K562 (cell line): ENCODE measurements at regions not wholly inside any gene's neighbourhood (a gene's known extent, or its start where the extent isn't known, plus 50 kb on each side); places are given as distances from the start of the nearest gene placed in this dataset.

Experiments used
- ATAC-seq: fragments of 200-7000 bp; cut with Tn5 transposase; 3 replicates; pipeline ENCODE4 v1.9.1; 2020; ENCODE audit warnings: moderate library complexity
- BruUV-seq: library from RNA; stranded (reverse); fragments of 400-500 nt; replicated peaks from 2 replicates; lab custom pipeline; 2021; lab: Mats Ljungman, UMichigan
- CTCF ChIA-PET: fragments of 300-600 bp; formaldehyde crosslinking; extraction: SDS; loops from one replicate; lab custom pipeline; 2021; ENCODE audit warnings: low intra/inter-chr PET ratio; lab: Yijun Ruan, JAX
- POLR2A ChIA-PET: fragments of 300-600, 350-650 bp; sonication (Branson Sonifier 250); formaldehyde crosslinking; extraction: SDS; loops from one replicate; lab custom pipeline; 2021; ENCODE audit warnings: antibody characterized with exemption, inconsistent platforms; lab: Yijun Ruan, JAX
- DNase-seq, 4 experiments: peaks; one replicate each; pipeline versions ENCODE4 v3.0.0 to v3.0.0-alpha.2; 2011 to 2018; ENCODE audit warnings: low spot score in 3 of 4, mixed read lengths in 3 of 4; ENCODE audit errors: extremely low read depth in 1 of 4
- FAIRE-seq: peaks from 2 replicates; lab custom pipeline; 2011; peaks lifted over from hg19 to GRCh38; lab: Jason Lieb, UNC
- H2AFZ ChIP-seq: 2 replicates; pipeline ENCODE4 v1.6.0; 2011; ENCODE audit warnings: low read depth, low read length, control low read depth, inconsistent platforms
- H3K27ac ChIP-seq: fragments of 200-600 bp; 3 replicates; pipeline ENCODE4 v1.8.0; 2011; ENCODE audit warnings: low read depth, mild to moderate bottlenecking, control low read depth, inconsistent platforms, low read length, moderate library complexity, mixed read lengths; ENCODE audit errors: extremely low read depth
- H3K27me3 ChIP-seq, 2 experiments: fragments of 300-600 bp in 1 of 2; 2 replicates in 1 of 2; 3 replicates in 1 of 2; pipeline versions ENCODE4 v1.6.0 to v1.8.0; 2011; ENCODE audit warnings: inconsistent platforms in 2 of 2, low read length in 2 of 2, mild to moderate bottlenecking in 1 of 2, mixed read lengths in 1 of 2, moderate library complexity in 1 of 2; ENCODE audit not compliant: control insufficient read depth in 2 of 2, insufficient read depth in 2 of 2
- H3K36me3 ChIP-seq: fragments of 300-600 bp; 3 replicates; pipeline ENCODE4 v1.8.0; 2011; ENCODE audit warnings: mild to moderate bottlenecking, low read length, inconsistent platforms; ENCODE audit not compliant: control insufficient read depth, insufficient read depth
- H3K4me1 ChIP-seq, 2 experiments: fragments of 200-600 bp in 1 of 2; replicated peaks in 1 of 2; 2 replicates in 1 of 2; 3 replicates in 1 of 2; pipeline versions ENCODE4 v1.5.1 to v1.8.0; 2011; ENCODE audit warnings: inconsistent platforms in 2 of 2, low read length in 2 of 2, mild to moderate bottlenecking in 1 of 2, mixed read lengths in 1 of 2, moderate library complexity in 1 of 2; ENCODE audit not compliant: control insufficient read depth in 2 of 2, insufficient read depth in 2 of 2
- H3K4me2 ChIP-seq: 2 replicates; pipeline ENCODE4 v1.6.1; 2011; ENCODE audit warnings: low read length, control low read depth, inconsistent platforms, mixed read lengths; ENCODE audit not compliant: insufficient read depth
- H3K4me3 ChIP-seq: fragments of 200-600 bp; sonication (generic), shearing (Covaris generic); 2 replicates; pipeline ENCODE4 v1.5.1; 2016; ENCODE audit warnings: control low read depth, inconsistent platforms
- H3K79me2 ChIP-seq: fragments of 200-600 bp; 3 replicates; pipeline ENCODE4 v1.8.0; 2011; ENCODE audit warnings: low read length, inconsistent platforms; ENCODE audit not compliant: control insufficient read depth, insufficient read depth
- H3K9ac ChIP-seq, 2 experiments: 2 replicates each; pipeline versions ENCODE4 v1.6.0 to v1.6.1; 2011; ENCODE audit warnings: low read depth in 2 of 2, low read length in 2 of 2, control low read depth in 1 of 2, inconsistent platforms in 1 of 2, mild to moderate bottlenecking in 1 of 2, mixed read lengths in 1 of 2; ENCODE audit not compliant: insufficient read depth in 1 of 2
- H3K9me1 ChIP-seq: one replicate; pipeline ENCODE4 v1.6.0; 2011; ENCODE audit warnings: inconsistent platforms, mild to moderate bottlenecking, low read length, moderate library complexity; ENCODE audit not compliant: control insufficient read depth, insufficient read depth
- H3K9me3 ChIP-seq: replicated peaks from 2 replicates; pipeline ENCODE4 v1.5.1; 2011; ENCODE audit warnings: low read depth, low read length, inconsistent platforms; ENCODE audit not compliant: control insufficient read depth, insufficient read depth
- H4K20me1 ChIP-seq: replicated peaks from 2 replicates; pipeline ENCODE4 v1.6.1; 2011; ENCODE audit warnings: low read length, inconsistent platforms, mixed read lengths; ENCODE audit not compliant: control insufficient read depth, insufficient read depth
- MAFK ChIP-seq: IDR thresholded peaks from 2 replicates; pipeline ENCODE4 v1.6.1; 2011; ENCODE audit warnings: low read length, improper control_type of control experiment
- NR2C2 ChIP-seq, 2 experiments: fragments of 200-800 bp in 1 of 2; sonication (Bioruptor generic) in 1 of 2; sonication (generic) in 1 of 2; formaldehyde crosslinking in 1 of 2; IDR thresholded peaks; 2 replicates each; pipeline versions ENCODE4 v1.6.1 to v1.8.0; 2016 to 2022; ENCODE audit warnings: mild to moderate bottlenecking in 1 of 2, missing compliant biosample characterization in 1 of 2, missing genetic modification characterization in 1 of 2, missing genetic modification reagents in 1 of 2
- PCBP2 ChIP-seq: fragments of 200-400 bp; formaldehyde crosslinking; IDR thresholded peaks from 2 replicates; pipeline ENCODE4 v1.6.1; 2018; ENCODE audit warnings: low read length, low read depth, mild to moderate bottlenecking, moderate library complexity; ENCODE audit not compliant: poor library complexity, severe bottlenecking
- PPARD ChIP-seq: fragments of 250-450 bp; sonication (Bioruptor Pico); IDR thresholded peaks from 2 replicates; pipeline ENCODE4 v1.8.0; 2022; ENCODE audit warnings: inconsistent platforms, mild to moderate bottlenecking, moderate library complexity
- RAD21 ChIP-seq, 2 experiments: fragments of 250-450 bp in 1 of 2; fragments of 450-650 bp in 1 of 2; sonication (Bioruptor Pico) in 1 of 2; formaldehyde crosslinking in 1 of 2; IDR thresholded peaks in 1 of 2; conservative IDR thresholded peaks in 1 of 2; 2 replicates each; pipeline versions ENCODE4 v1.4.0 to v1.8.0; 2020 to 2022; ENCODE audit warnings: mild to moderate bottlenecking in 2 of 2, moderate library complexity in 1 of 2
- SAP30 ChIP-seq: fragments of 200-600 bp; sonication (generic); IDR thresholded peaks from 2 replicates; pipeline ENCODE4 v1.6.1; 2012; ENCODE audit warnings: borderline replicate concordance, low read depth, mild to moderate bottlenecking, moderate library complexity, low read length, control low read depth, inconsistent platforms; ENCODE audit not compliant: insufficient read depth, poor library complexity, severe bottlenecking
- ZFPM2 ChIP-seq: fragments of 250-450 bp; sonication (Bioruptor Pico); IDR thresholded peaks from 2 replicates; pipeline ENCODE4 v1.5.1; 2022; ENCODE audit warnings: mild to moderate bottlenecking
- ZNF239 ChIP-seq: fragments of 250-450 bp; sonication (Bioruptor Pico); IDR thresholded peaks from 2 replicates; pipeline ENCODE4 v1.4.0; 2020; ENCODE audit warnings: mild to moderate bottlenecking
- ZNF699 ChIP-seq: fragments of 250-450 bp; sonication (Bioruptor Pico); IDR thresholded peaks from 2 replicates; pipeline ENCODE4 v1.8.0; 2021; ENCODE audit warnings: mild to moderate bottlenecking, moderate library complexity; ENCODE audit not compliant: insufficient replicate concordance
- WGBS: fragments of 100-300 bp; shearing (Covaris generic); methylation state at CpG from one replicate; pipeline ENCODE4 v1.1.6; 2016; ENCODE audit warnings: low coverage, mixed read lengths; ENCODE audit not compliant: insufficient coverage; ENCODE audit errors: missing lambda C conversion rate; 5-methylcytosine and 5-hydroxymethylcytosine counted together
- in situ Hi-C: fragments of 300-500 bp; cut with MboI; formaldehyde crosslinking; loops from 4 replicates; pipeline ENCODE4 v1.15.0; 2018; ENCODE audit warnings: inconsistent platforms, mixed read lengths
- intact Hi-C: fragments of 100-400 bp; cut with micrococcal nuclease; formaldehyde crosslinking; loops from 2 replicates; pipeline ENCODE4 v1.14.2; 2022
- TF ChIP-seq, protein P1 (sequence below): fragments of 250-450 bp; sonication (Bioruptor Pico); IDR thresholded peaks from 2 replicates; pipeline ENCODE4 v1.8.0; 2022; ENCODE audit warnings: inconsistent platforms, mild to moderate bottlenecking, moderate library complexity, borderline replicate concordance
- TF ChIP-seq, protein P2 (sequence below): fragments of 450-650 bp; IDR thresholded peaks from 2 replicates; pipeline ENCODE4 v1.6.1; 2017; ENCODE audit warnings: antibody characterized with exemption

DNA sequence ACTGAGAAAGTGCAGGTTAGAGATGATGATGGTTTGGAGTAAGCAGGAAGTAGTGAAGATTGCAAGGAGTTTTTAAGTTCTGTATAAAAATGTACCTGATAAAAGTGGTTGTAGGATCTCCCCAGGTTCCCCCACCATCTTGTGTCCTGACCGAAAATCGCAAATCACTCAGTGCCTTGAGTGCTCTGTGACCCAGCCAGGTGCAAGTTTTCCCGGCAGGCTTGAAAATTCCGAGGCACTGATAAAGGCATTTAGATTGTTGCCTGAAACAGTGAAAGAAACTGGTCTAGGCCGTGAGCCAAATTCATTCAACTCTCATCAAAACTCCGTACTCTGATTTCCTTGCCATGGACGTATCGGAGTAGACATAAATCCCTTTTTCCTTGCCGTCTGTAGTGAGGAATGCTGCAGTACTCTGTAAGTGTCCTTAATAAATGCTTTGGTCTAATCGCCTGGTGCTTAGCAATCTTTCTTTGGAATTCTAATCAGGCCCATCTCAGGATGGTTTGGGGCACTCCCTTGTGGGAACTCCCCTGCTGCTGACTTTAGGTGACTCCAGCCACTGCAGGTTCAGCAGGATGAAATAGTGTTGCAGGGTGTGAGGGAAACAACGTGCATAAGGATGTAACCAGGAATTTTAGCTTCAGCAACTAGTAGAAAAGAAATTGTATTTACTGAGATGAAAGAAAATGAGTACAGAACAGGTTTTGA lies 1199.8 kb upstream of the MAP3K7 start:
- H2AFZ ChIP-seq, result no peak overlapping the region
- BruUV-seq, result no TSS peak
- no peak overlapping the region for H3K4me3 ChIP-seq
- no peaks in the 10 kb centered on the region for H3K4me1 ChIP-seq
- H3K36me3 ChIP-seq, result no peaks in the 10 kb centered on the region
- no peaks in the 10 kb centered on the region for H3K27me3 ChIP-seq
- in situ Hi-C loops (no loop called here), intact Hi-C loops (no loop called here)
- no peak for FAIRE-seq
- H3K79me2 ChIP-seq, result no peaks in the 10 kb centered on the region
- CTCF ChIA-PET, result no interaction called here
- ATAC-seq, result no peak
- H3K9me1 ChIP-seq, result no peaks in the 10 kb centered on the region
- under 1% methylated on average over 11 of the region's 11 CpGs for WGBS
- H4K20me1 ChIP-seq, result no peaks in the 10 kb centered on the region
- POLR2A ChIA-PET, result no interaction called here
- H3K9me3 ChIP-seq, result no peaks in the 10 kb centered on the region; the same call in 1 of the 2 replicates
- no peak overlapping the region for H3K4me2 ChIP-seq
- TF ChIP-seq, protein P1, sequence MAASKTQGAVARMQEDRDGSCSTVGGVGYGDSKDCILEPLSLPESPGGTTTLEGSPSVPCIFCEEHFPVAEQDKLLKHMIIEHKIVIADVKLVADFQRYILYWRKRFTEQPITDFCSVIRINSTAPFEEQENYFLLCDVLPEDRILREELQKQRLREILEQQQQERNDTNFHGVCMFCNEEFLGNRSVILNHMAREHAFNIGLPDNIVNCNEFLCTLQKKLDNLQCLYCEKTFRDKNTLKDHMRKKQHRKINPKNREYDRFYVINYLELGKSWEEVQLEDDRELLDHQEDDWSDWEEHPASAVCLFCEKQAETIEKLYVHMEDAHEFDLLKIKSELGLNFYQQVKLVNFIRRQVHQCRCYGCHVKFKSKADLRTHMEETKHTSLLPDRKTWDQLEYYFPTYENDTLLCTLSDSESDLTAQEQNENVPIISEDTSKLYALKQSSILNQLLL (CRISPR knock-in tag), result no peak
- TF ChIP-seq ZFPM2 (CRISPR knock-in tag), result no peak
- no peak for DNase-seq
- no peak overlapping the region for H3K27ac ChIP-seq
- no peak overlapping the region for H3K9ac ChIP-seq

DNA sequence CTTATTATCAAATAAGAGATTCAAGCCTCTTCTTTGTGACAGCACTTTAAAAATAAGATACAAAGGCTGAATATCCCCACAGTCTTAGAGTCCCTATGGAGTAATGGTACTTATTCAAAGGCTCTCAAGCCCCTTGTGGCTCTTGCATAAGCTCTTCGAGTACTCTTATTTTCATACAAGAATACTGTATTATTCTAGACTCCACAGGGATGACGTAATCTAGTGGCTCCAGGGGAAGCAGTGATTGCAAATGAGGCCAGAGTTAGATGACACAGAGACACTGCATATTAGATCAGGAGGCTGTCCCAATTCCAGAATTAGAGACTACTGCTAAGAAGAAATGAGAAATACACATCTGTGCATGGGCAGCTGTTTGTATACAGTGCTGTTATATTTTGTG lies 1195.9 kb upstream of the MAP3K7 start:
- in situ Hi-C loops (no loop called here), intact Hi-C loops (no loop called here)
- Histone ChIP-seq H3K27me3 (no peaks in the 10 kb centered on the region), H3K27ac (no peak overlapping the region), H3K9me1 (no peaks in the 10 kb centered on the region), H3K9me3 (no peaks in the 10 kb centered on the region; the same call in 1 of the 2 replicates), H3K4me3 (no peak overlapping the region), H4K20me1 (no peaks in the 10 kb centered on the region), H3K4me1 (no peaks in the 10 kb centered on the region), H2AFZ (no peak overlapping the region), H3K9ac (no peak overlapping the region), H3K36me3 (no peaks in the 10 kb centered on the region), H3K4me2 (no peak overlapping the region), H3K79me2 (no peaks in the 10 kb centered on the region)
- WGBS, result 0% methylated on average over 2 of the region's 2 CpGs
- TF ChIP-seq RAD21 (CRISPR knock-in tag; conservative IDR thresholded peaks at IDR 0.05 in 1 of 2, IDR thresholded peaks at IDR 0.05 in 1 of 2) (no peak), SAP30 (no peak), ZNF699 (CRISPR knock-in tag) (no peak), PCBP2 (no peak), MAFK (no peak), ZNF239 (CRISPR knock-in tag) (no peak), PPARD (CRISPR knock-in tag) (no peak), NR2C2 (CRISPR knock-in tag; IDR thresholded peaks at IDR 0.05) (no peak), NR2C2 (tag; IDR thresholded peaks at IDR 0.05) (no peak)
- TF ChIP-seq, protein P2, sequence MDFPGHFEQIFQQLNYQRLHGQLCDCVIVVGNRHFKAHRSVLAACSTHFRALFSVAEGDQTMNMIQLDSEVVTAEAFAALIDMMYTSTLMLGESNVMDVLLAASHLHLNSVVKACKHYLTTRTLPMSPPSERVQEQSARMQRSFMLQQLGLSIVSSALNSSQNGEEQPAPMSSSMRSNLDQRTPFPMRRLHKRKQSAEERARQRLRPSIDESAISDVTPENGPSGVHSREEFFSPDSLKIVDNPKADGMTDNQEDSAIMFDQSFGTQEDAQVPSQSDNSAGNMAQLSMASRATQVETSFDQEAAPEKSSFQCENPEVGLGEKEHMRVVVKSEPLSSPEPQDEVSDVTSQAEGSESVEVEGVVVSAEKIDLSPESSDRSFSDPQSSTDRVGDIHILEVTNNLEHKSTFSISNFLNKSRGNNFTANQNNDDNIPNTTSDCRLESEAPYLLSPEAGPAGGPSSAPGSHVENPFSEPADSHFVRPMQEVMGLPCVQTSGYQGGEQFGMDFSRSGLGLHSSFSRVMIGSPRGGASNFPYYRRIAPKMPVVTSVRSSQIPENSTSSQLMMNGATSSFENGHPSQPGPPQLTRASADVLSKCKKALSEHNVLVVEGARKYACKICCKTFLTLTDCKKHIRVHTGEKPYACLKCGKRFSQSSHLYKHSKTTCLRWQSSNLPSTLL, result no peak
- no peak for DNase-seq
- ChIA-PET CTCF (no interaction called here), POLR2A (no interaction called here)
- no peak for ATAC-seq
- no peak for FAIRE-seq
- no TSS peak for BruUV-seq
